G401 (cell line): ENCODE measurements at regions not wholly inside any gene's neighbourhood (a gene's known extent, or its start where the extent isn't known, plus 50 kb on each side); places are given as distances from the start of the nearest gene placed in this dataset.
"Not testable (repeated sequence)": the region's sequence is repeated elsewhere in the genome, so short reads cannot be mapped to it uniquely, and the experiment has no call there.

Source experiments
- DNase-seq: peaks from one replicate; pipeline ENCODE4 v3.0.0-alpha.2; 2015; ENCODE audit warnings: low spot score
- in situ Hi-C: cut with HindIII; loops from 2 replicates; pipeline ENCODE4 v1.10.0; 2016; ENCODE audit warnings: low sequenced_read_pairs, mixed read lengths

- in situ Hi-C loops, result no loop called here
- no peak for DNase-seq
Observed at GRCh38 chr20:36082315-36082915, 72.1 kb upstream of the EPB41L1 start.

GRCh38 chr20:36083200-36083599, 71.3 kb upstream of the EPB41L1 start:
- DNase-seq, in situ Hi-C loops: not testable (repeated sequence)

- in situ Hi-C loops, result no loop called here
- DNase-seq, result no peak
Observed at GRCh38 chr20:36084356-36084755, 70.2 kb upstream of the EPB41L1 start.

GRCh38 chr20:36084897-36085613, 69.5 kb upstream of the EPB41L1 start:
- no peak for DNase-seq
- in situ Hi-C loops, result no loop called here

- DNase-seq, result no peak
- in situ Hi-C loops, result no loop called here
Observed at GRCh38 chr20:36085686-36086267, 68.8 kb upstream of the EPB41L1 start.

GRCh38 chr20:36086767-36087166, 67.8 kb upstream of the EPB41L1 start:
- DNase-seq, result no peak
- in situ Hi-C loops, result no loop called here

GRCh38 chr20:36090223-36090622, 64.3 kb upstream of the EPB41L1 start:
- in situ Hi-C loops, result no loop called here
- no peak for DNase-seq

GRCh38 chr20:36091561-36092397, 62.8 kb upstream of the EPB41L1 start:
- in situ Hi-C loops, result no loop called here
- DNase-seq, result no peak

- peak; percentile 31 for DNase-seq
- in situ Hi-C loops, result no loop called here
Observed at GRCh38 chr20:36092398-36093024, 62.0 kb upstream of the EPB41L1 start.

GRCh38 chr20:36093025-36093803, 61.3 kb upstream of the EPB41L1 start:
- DNase-seq, result peak; percentile 30
- in situ Hi-C loops, result no loop called here

GRCh38 chr20:36093804-36094145, 60.8 kb upstream of the EPB41L1 start:
- in situ Hi-C loops, result no loop called here
- DNase-seq, result peak; percentile 72

- in situ Hi-C loops, result no loop called here
- DNase-seq, result peak; percentile 73
Observed at GRCh38 chr20:36094497-36094896, 60.0 kb upstream of the EPB41L1 start.

- in situ Hi-C loops, result no loop called here
- DNase-seq, result no peak
Observed at GRCh38 chr20:36096435-36096834, 58.1 kb upstream of the EPB41L1 start.

- in situ Hi-C loops, result no loop called here
- DNase-seq, result no peak
Observed at GRCh38 chr20:36097337-36098151, 57.0 kb upstream of the EPB41L1 start.

GRCh38 chr20:36098364-36098763, 56.2 kb upstream of the EPB41L1 start:
- no peak for DNase-seq
- in situ Hi-C loops, result no loop called here

GRCh38 chr20:36099106-36099505, 55.4 kb upstream of the EPB41L1 start:
- no peak for DNase-seq
- in situ Hi-C loops, result no loop called here

- in situ Hi-C loops, result no loop called here
- DNase-seq, result no peak
Observed at GRCh38 chr20:36101192-36101591, 53.3 kb upstream of the EPB41L1 start.

GRCh38 chr20:36102306-36102705, 52.2 kb upstream of the EPB41L1 start:
- in situ Hi-C loops, result no loop called here
- no peak for DNase-seq
